GM21619 (cell line): ENCODE measurements at regions not wholly inside any gene's neighbourhood (a gene's known extent, or its start where the extent isn't known, plus 50 kb on each side); places are given as distances from the start of the nearest gene placed in this dataset.

Experiments
- ATAC-seq: cut with Tn5 transposase; IDR thresholded peaks from one replicate; pipeline ENCODE4 v1.9.1; 2021; ENCODE audit not compliant: unreplicated experiment

DNA sequence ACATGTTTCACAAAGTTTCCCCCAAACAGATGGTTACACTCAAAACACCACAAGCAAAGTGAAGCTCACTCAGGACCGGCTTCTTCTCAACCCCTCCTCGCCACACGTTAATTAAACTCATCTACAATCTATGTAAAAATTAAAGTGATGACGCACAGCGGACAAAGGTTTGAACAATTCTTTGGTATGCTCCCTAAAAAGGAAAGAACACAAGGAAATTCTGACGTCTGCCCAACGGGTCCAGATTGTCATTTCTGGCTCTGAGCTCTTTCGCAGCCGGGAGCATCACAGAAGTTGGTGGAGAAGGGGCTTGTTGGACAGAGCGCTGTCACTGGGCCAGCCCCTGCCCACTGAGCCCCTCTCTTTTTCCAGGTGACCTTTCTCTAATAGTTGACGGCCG is 173.7 kb upstream of the CHRNA7 start:
- ATAC-seq, result no peak

DNA sequence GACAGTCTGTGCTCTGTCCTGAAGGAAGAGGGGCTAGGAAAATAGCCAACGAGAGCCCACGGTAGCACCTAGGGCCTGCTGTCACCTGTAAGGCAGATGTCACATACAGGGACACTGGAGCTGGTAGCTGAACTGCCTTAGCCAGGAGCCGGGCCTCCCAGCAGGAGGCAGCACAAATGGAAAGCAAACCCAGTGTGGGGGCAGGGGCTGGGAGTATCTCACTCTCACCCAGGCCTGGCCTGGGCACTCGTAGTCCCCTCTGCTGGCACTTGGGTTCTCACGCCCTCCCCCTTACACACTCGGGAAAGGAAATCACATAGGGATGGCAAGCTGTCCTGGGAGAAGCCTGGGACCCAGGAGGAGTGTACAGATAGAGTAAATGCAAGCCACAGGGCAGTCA is 173.1 kb upstream of the CHRNA7 start:
- ATAC-seq, result no peak

DNA sequence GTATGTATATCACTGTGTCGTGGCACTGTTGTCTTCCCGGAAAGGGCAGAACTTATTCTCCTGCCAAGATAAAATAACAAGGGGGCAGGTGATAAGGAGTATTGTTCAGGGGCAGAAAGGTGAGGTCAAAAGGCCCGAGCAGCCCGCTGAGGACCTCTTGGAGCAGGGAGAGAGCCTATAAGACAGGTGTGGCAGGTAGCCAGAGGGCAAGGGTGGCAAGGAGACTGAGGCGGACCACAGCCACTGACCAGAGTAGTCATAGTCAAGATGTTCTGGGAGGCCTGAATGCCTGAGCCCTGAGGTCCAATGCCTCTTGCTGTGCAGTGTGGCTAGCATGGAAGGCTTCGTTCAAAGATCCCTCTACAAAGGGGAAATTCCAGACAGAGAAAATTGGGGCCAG is 172.3 kb upstream of the CHRNA7 start:
- ATAC-seq, result no peak

DNA sequence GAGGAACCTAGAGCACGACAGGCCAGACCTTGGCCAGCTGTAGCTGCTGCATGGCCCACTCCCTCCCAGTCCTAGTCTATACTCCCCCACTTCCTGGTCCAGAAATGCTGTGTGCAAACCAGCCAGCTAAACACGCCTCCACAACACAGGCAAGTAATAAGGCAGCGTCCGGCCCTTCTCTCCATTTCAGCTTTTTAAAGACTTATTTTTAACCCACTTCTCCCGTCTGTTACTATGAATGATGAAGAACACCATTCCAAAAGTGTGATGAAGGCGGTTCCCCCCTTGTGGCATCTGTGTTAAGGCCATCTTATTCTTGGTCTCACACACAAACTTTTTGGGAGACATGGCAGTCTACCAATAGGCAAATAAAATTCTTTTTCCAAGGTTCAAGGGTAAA is 164.1 kb upstream of the CHRNA7 start:
- no peak for ATAC-seq

DNA sequence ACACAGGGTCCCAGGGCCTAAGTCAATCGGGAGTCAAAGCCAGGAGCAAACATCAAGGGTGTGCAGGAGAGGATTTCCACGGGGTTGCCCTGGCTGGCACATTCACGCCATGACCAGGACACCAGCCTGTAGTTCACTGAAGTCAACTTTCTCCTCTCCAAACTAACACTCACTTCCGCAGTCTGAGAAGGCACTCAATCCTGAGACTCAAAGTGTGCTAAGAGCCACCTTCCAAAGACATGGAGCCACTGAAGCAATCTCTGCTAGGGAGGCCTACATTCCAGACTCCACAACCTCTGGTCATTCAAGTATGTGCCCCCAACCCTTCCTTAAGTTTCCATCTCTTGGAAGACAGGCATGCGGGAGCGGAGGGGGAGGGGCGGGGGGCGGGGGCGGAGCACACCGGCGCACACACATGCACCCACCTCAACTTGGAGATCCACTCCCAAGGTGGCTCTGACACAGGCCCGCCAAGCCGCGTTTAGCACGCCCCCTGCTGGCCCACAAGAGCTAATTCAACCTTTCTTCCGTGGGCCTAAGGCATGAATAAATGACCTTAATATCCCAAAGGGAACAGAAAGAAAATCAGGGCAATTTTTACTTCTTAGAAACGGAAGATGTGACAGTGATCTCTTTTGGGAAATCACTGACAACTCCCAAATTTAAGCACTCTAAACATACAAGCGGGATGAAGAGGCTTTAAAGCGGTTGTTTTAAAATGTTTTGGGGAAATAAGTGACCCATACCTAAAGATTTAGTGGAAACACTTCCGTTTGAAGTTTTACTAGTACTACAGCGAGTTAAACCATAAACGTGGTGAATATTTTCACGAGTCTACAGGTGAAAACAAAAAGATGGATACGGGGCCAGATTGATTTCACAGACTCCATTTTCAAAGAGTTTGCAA is 162.5 kb upstream of the CHRNA7 start:
- ATAC-seq, result no peak

DNA sequence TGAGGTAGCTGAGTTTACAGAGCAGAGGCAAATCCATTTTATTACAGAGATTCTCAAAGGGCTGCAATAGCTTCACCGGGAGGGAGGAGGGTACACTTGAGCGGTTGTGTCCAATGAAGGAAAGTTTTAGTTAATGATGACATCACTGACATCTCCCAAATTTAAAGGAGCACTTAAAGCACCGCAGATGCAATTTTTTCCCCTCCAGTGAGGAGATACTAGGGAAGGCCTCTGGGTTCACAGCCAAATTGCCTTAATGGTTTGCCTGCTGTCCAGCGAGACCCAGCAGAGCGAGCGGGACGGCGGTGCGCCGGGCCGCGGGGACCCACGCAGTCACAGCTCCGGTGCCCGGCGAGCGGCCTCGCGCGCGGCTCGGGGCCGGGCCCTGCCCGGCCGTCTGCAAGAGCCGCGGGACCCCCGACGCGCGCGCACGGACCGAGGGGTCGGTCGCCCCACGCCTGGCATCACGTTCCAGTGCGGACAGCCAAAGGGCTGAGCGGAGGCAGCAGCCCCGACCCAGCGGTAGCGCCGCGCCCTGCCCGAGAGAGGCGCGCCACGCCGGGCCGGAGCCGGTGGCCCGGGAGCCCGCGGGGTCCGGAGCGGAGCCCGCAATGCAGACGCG is 160.5 kb upstream of the CHRNA7 start:
- no peak for ATAC-seq

DNA sequence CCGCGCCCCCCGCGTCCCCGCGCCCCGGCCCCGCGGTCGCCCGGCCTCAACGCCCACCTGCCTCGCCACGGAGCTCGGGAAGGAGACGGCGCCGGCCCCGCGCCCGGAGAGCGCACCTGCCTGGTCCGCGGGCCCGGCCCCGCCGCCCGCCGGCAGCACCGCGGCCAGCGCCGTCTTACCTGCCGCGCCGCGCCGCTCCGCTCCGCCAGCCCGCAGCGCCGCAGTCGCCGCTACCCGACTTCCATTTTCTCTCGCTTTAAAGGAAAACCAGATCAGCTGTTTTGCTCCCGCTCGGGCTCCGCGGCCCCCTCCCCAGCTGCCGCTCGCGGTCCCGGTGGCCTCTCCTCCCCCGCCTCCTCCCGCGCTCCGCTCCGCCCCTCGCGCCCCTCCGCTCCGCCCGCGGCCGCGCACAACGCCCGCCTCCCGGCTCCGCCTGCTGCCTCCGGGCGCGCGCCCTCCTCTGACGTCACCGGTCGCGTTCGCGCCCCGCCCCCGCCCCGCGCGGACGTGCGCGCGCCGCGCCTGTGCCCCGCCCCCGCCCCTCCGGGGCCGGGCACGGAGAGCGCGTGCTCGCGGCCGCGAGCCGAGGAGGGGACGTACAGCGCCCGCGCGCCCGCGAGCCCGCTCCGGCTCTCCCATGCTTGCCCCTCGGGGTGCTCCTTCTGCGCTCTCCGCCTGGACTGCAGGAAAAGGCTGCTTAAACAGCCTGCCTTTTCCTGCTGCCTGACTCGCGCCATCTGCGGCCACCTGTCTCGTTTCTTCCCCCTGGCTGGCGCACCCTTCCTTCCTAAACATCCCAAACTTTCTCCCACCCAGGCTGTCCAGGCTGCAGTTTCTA is 159.8 kb upstream of the CHRNA7 start, which contains the start of gene OTUD7A:
TSS of gene OTUD7A (minus strand) at position 346 of the 838 bp plus-strand sequence.
- peak; percentile 82 for ATAC-seq

DNA sequence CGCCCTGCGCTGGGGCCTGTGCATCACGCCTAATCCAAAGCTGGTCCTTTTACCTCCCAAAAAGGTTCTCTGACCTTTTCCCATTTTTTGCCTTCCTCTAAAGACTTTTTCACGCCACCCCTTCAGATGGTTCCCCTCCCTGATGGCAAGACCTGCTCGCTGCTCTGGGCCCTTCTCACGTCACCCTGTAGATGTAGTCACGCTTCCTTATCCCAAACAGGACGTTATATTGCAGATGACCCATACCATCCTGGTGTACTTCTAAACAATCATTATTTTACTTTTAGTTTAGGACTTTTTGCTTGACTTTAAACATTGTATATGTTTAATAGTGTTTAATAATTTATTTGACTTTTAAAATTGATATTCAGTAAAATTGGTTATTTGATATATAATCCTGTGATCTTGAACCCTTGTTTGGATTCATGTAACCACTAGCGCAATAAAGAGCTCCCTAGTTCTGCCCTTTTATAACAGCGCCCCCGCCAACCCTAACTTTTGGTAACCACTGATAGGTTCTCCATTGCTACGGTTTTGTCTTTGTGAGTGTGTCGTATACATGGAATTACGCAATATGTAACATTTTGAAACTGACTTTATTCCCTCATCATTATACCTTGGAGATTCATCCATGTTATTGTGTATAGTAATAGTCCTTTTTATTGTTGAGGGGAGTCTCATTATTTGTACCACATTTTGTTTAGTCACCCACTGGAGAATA is 159.0 kb upstream of the CHRNA7 start:
- ATAC-seq, result no peak

DNA sequence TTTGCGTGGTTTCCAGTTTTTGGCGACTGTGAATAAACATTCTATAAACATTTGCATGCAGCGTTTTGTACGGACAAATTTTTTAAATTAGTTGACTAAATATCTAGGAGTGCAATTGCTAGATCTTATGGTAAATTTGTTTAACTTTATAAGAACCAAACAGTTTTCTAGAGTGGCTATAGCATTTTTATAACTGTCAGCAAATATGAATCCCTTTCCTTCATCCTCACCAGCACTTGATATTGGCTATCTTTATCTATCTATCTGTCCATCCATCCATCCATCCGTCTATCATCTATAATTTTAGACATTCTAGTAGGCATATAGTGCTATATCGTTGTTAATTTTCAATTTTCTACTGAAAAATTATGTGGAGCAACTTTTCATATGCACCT is 158.4 kb upstream of the CHRNA7 start:
- ATAC-seq, result no peak

DNA sequence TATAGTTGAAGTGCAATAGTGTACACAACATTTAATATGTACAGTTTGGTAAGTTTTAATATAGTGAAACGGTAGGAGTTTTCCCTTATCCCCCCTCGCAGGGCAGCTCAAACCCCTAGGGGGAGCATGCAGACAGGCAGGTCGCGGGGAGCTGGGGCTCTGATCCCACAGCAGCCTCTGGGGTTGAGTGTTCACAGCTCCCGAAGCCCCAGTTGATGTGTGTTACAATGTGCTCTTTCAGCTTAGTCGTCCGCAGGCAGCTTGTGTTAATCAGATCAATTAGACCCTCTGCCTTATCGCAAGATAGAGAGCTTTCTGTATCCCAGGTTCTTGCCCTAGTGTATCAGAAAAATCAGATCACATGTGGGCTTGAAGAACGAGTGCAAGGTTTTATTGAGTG is 143.1 kb upstream of the CHRNA7 start:
- no peak for ATAC-seq

DNA sequence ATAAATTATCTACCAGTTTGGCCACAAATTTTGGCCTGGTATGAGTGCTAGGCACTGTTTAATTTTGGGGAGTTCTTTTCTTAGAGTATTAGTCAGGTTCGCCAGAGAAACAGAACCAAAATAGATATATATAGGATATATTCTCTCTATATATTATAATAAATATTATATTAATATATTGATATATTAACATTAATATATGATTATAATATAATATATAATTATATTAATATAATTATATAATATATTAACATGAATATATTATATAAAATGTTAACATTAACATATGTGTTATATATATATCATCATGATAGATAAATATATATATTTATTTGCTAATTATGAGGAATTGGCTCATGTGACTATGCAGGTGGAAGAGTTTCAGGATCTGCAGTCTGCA is 137.8 kb upstream of the CHRNA7 start:
- ATAC-seq, result no peak

DNA sequence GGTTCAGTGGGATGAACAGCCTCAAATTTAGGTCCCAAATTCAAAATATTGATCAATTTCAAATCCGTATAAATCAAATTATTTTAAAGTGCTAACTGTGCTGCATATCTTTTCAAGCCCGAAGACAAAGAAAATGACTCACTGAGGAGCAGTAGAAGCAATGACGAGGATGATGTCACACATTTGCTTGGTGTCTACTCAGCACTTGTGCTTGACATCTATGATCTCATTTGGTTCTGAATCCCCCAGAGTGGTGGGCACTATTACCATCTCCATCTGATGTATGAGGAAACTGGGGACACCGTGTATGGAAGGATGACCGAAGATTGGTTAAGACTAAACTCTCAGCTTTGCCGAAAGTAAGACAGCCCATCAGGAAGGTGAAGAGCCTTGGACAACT is 136.5 kb upstream of the CHRNA7 start:
- ATAC-seq, result no peak

DNA sequence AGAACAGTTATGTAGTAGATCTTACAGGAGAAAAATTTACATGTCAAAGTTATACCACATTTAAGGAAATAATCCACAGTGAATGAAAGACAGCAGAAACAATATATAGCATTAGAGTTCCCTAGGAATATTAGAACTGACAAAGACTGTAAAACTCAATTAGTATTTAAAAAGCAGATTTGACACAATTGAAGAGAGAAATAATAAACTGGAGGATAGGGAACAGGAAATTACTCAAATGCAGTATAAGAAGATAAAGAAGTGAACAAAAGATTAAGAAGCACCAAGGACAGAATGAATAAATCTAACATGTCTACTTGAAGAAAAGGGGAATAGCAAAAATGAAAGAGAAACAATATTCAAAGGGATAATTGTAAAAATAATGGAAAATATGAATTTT is 132.6 kb upstream of the CHRNA7 start:
- ATAC-seq, result no peak

DNA sequence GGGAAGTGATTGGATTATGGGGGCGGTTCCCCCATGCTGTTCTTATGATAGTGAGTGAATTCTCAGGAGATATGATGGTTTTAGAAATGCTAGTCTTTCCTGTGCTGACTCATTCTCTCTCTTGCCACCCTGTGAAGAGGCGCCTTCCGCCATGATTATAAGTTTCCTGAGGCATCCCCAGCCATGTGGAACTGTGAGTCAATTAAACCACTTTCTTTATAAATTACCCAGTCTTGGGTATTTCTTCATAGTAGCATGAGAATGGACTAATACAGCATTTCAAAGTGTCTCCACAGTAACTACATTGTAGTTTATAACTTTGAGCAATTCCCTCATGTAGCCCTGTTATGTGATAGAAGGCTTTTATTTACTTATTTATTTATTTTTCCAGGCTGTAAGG is 128.8 kb upstream of the CHRNA7 start:
- no peak for ATAC-seq

DNA sequence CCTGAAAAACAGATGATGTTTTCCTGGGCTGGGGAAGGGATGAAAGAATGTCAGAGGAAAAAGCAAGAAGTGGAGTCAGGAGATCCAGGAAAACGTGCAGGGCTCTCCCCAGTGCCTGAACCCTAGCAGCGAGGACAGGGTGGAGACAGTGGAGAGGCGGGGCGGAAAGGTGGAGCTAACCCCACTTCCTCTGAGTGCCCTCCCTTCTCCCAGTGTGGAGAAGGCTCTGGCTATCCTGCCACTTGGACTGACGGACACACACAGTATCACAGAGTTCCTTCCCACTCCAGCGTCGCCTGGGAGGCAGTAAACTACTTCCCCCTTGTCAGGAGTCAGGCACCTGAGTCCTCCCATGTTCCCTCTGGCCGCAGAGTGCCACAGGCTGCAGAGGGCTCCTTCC is 125.3 kb upstream of the CHRNA7 start:
- ATAC-seq, result no peak

DNA sequence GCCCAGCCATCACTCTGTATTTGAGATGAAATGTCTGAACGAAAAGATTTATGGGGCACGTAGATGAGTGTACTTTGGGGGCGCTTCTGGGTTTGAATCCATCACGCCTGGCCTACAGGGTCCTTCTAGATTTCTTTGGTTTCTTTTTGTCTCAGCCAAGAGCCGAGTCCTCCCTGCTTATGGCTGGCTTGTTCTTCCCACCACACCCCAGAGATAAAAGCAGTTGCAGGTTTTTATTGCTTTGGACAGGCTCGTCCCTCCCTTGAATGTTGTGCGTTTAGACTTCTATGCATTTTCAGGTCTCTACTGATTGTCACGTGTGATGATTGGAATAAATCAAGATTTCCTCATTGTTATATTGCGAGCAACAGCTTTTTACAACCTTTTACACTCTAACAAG is 104.8 kb upstream of the CHRNA7 start:
- no peak for ATAC-seq

DNA sequence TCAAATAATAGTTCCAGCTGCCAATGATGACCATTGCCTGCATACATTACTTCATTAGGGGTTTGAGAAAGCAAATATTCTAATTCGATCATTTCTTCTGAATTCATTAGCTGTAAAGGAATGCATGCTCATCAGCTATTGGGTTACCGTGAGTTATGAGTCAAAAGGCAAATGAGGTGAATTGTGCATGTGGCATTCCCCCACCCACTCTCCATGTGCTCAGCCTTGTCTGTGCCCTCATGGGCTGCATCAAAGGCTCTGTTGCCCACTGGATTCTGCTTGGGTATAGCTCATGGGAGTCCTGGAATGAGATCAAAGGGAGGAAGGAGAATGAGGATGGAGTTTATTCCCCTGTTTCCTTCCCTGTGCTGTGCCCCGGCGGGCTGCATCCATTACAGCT is 99.3 kb upstream of the CHRNA7 start:
- ATAC-seq, result no peak

DNA sequence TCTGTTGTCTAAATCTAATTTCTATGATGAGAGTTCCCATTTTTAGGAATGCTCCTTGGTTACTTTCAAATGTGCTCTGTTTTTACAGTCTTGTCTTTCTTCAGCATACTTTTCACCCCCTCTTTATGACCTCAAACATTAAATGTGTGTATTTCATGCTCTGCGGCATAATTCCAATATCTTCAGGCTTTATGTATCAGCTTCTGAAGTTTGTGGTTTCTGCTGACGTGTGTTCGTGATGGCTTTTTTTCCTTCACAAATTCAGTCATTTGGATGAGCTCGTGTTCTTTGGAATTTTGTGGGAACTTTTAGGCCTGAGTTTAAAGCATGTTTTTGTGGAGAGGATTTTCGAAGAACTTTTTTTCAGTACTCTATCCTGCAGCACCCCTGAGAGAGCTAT is 97.7 kb upstream of the CHRNA7 start:
- no peak for ATAC-seq

DNA sequence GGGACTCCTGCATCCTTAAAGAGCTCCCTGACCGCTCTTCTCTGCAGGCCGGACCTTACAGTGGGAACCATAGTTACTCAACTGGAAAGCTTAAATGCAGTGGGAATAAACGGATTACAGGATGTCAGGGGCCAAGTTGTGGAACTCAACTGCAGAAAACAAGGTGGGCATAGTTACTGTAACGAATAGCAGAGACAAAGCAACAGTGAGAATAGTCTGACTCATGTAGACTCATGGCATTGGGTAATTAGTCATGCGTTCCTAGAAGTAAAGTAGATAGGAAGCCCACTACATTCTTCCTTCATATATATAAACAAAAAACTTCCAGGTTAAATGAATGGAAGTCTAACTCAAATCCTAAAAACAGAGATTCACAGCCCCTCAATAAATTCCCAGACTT is 95.5 kb upstream of the CHRNA7 start:
- ATAC-seq, result no peak

DNA sequence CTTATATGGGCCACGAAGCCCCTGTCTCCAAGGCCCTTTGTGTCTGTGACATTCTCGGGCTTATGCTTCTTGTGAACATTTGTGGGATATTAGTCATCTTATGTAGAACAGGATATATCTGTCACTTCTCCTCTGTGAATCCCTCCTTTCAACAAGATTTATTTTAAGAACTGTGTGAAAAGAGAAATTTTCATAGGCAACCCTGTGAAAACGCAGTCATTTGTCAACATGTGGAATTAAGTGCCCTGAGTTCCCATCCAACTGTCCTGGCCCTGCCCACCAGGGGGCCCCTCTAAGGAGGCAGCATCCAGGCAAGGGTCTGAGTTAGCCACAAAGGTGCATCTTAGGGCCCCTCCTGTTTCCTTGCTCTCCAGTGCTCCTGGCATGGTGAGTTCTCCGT is 76.8 kb upstream of the CHRNA7 start:
- no peak for ATAC-seq
